ENCODE measurements at regions not wholly inside any gene's neighbourhood (a gene's known extent, or its start where the extent isn't known, plus 50 kb on each side); places are given as distances from the start of the nearest gene placed in this dataset.
A peak's percentile ranks its signal among the peaks of the same experiment; 100 is the strongest.
"Not testable (repeated sequence)": the region's sequence is repeated elsewhere in the genome, so short reads cannot be mapped to it uniquely, and the experiment has no call there.

DNA sequence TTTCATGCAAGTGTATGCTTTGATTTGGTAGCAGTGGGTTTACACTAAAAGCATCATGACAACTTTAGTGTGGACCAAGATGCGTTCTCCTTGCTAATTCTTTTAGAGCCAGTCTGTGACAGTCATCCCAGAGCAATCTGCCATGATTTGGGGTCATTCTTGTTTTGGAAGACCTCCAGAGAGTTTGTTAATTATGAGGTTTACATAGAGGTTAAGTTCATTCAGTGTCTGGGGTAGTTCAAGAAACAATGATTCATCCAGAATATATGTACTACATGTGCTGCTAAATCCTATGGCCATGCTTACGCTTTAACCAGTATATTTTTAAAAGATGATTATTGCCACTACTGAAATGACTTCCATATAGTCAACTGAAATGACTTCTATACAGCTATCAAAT lies 328.5 kb upstream of the AGA start:
- no peak for ATAC-seq

DNA sequence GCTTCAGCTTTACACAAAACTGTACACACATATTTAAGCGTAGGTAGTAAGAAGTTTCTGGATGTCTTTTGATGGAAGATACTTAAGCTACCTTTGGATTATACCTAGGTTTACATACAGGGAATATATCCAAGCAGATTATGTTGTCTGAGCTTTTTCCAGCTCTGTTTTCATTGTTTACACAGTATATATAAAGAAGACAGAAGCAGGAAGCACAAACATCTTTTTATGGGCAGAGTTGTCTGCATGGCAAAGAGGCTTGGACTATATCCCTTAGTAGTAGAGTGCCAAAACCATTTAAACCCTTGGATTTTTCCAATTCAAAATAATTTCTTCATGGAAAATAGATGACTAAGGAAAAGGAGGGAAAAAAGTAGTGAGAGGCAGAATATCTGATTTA lies 329.4 kb upstream of the AGA start:
- no peak for ATAC-seq
- intact Hi-C loops (cut with DNase I), result no loop called here
- DNase-seq (ENCODE audit: low spot score), result no peak

More for the DNA sequence above, 328.5 kb upstream of the AGA start:
- no peak for DNase-seq (ENCODE audit: low spot score)
- intact Hi-C loops (cut with DNase I), result no loop called here

DNA sequence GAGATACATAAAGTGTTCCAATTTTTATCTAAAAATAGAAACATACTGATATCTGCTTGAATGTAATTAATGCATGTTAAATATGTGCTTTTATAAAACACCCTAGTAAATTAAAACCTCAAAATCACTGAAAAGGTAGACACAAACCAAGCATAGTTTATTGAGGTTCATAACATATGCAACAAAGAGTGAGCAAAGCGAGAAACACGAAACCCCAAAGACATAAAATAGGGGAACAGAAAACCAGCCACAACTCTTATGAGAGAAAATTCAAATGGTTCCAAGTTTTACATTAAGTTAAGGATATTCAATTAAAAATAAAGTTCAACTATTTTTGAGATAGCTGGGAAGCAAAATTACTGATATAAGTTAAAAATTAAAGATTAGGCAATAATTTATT lies 336.4 kb upstream of the AGA start:
- DNase-seq (ENCODE audit: low spot score) (no peak), ATAC-seq (no peak)
- intact Hi-C loops (cut with DNase I), result no loop called here

DNA sequence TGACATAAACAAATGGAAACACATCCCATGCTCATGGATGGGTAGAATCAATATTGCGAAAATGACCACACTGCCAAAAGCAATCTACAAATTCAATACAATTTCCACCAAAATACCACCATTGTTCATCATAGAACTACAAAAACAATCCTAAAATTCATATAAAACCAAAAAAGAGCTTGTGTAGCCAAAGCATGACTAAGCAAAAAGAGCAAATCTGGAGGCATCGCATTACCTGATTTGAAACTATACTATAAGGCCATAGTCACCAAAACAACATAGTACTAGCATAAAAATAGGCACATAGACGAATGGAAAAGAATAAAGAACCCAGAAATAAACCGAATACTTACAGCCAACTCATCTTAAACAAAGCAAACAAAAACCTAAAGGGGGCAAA lies 342.8 kb upstream of the AGA start:
- no peak for ATAC-seq
- no peak for DNase-seq (ENCODE audit: low spot score)
- intact Hi-C loops (cut with DNase I), result no loop called here

DNA sequence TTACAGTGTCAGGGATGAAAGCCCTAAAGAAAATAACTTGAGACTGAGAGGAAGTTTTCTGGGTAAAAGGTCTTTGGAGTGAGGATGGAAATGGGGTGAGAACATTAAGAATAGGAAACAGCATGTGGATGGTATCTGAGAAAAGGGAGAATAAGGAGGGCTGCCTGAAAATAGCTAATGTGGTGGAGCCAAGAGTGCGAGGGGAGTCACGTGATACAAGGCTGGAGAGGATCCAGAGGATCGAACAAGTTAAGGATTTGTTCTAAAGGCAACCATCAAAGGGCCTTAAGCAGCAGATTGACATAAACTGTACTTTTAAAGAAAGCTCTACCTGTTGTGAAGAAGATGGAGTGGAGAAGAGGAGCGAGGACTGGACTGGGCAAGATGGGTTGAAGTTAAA lies 347.4 kb upstream of the AGA start:
- DNase-seq (ENCODE audit: low spot score) (no peak), ATAC-seq (no peak)
- intact Hi-C loops (cut with DNase I), result no loop called here

DNA sequence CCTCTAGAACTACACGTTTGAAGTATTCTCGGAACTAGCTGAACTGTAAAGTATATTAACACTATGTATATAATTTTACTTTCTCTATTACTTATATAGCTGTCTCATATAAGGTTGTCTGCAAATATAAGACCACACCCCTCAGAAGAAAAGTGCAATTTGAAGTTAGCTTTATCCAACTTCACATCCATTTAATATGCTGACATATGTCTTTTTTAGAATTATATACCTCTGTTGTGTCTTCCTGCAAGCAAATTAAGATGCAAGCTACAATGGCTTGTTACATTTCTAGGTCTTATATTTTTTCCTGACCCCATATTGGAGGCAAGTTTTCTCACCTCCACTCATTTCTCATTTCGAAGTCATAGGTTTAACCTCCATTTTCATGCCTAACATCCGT lies 349.0 kb upstream of the AGA start:
- DNase-seq (ENCODE audit: low spot score) (no peak), ATAC-seq (no peak)
- intact Hi-C loops (cut with DNase I), result no loop called here

DNA sequence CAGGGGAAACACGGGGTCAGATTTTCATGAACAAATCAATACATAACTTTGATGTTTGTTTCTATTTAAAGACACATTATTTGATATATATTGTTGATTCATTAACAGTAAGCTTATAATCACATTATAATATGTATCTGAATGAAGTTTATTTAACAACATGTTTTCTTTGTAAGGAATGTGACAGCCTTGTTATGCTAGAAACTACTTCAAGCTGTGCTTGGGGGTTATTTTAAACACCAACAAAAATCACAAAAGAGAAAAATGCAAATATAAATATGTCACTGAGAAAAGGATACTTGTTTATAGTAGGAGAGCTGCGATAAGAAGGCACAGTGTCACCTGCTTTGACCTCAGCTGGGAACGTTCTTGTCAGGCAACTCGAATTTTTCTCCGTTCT lies 354.6 kb upstream of the AGA start:
- DNase-seq (ENCODE audit: low spot score) (no peak), ATAC-seq (no peak)
- intact Hi-C loops (cut with DNase I), result no loop called here

DNA sequence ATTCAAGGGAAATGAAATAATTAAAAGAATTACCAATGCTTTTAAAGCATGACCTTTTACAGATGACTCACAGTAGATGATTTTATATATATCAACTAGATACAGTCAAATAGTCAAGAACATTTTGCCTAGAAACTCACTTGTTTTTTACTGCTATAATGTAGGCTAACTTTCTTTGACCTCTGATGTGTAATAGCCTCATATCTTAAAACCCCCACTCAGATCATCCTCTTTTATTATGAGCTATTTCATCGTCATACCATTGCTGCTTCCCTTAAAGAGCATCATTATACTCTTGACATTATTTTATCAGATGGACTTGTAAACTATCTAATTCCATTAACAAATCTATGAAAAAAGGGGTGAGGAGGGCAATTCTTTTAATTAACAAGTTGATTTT lies 355.9 kb upstream of the AGA start:
- ATAC-seq, result no peak

DNA sequence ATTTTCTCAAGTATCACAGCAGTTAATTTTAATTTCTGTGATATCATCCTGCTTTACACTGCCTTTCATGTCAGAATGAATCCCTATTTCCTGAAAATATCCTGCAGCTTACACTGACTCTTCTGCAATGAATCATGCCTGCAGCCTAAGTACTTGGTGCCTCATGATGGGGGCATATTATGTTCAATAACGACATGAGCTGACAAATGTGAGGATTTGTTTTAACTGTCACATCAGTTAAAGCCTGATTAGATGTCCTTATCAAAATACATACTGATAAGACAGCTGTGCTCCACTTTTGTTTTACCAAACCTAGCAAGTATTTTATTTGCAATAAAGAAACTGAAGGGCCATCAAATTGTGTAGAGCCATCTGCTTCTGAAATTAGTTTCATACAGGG lies 359.9 kb upstream of the AGA start:
- intact Hi-C loops (cut with DNase I), result no loop called here
- DNase-seq (ENCODE audit: low spot score) (no peak), ATAC-seq (no peak)

More for the DNA sequence above, 355.9 kb upstream of the AGA start:
- DNase-seq (ENCODE audit: low spot score), result no peak
- intact Hi-C loops (cut with DNase I), result no loop called here

DNA sequence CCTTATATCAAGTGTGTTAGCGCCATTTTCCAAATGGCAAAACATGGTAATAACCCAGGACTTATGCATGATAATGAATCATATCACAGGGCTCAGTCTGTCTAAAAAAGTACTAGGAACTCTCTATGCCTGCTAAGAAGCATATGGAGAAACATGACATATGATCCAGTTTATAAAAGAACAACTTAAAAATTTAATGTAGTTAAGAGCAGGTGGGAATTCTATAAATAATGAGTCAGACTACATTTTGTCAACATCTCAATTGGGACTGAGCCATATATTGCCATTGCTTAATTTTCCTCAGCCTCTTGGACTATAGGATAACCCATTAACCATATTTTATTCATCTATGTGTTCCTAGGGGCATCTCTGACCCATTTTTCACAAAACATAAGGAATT lies 360.4 kb upstream of the AGA start:
- ATAC-seq (no peak), DNase-seq (ENCODE audit: low spot score) (no peak)

DNA sequence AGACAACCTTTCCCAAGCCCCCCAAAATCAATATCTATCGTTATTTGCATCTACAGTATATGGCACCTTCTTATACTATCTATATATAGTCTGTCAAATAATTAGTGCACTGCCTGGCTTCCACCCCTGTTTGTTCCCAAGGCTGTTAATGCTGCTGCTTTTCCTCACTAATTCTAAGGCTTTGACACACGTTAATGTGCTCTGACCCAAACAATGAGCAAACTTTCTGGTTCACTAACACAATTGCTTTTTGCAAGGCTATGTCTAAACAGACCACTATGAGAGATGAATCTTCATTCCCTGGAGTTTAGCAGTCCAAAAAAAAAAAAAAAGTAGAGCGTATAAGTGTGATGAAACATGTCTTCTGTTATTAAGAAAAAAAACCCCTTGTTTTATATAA lies 360.9 kb upstream of the AGA start:
- intact Hi-C loops (cut with DNase I), result no loop called here
- no peak for DNase-seq (ENCODE audit: low spot score)
- no peak for ATAC-seq

More for the DNA sequence above, 360.4 kb upstream of the AGA start:
- intact Hi-C loops (cut with DNase I), result no loop called here

DNA sequence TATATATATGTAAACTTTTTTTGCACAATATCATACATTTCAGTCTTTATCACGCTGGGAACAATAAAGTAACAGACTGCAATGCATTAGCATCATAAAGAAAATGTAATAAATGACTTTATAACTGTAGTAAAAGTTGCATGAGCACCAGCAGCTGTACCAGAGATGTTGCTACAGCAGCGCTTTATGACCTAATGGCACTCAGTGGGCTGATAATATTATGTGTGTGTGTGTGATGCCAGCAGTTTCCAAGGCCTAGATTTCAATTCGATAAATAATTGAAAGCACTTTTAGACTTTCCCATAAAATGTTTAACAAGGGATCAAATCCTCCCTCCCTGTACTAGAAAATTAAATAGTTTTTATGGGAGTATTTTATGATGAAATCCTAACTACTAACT lies 367.6 kb upstream of the AGA start:
- intact Hi-C loops (cut with DNase I), result no loop called here
- no peak for DNase-seq (ENCODE audit: low spot score)
- no peak for ATAC-seq

DNA sequence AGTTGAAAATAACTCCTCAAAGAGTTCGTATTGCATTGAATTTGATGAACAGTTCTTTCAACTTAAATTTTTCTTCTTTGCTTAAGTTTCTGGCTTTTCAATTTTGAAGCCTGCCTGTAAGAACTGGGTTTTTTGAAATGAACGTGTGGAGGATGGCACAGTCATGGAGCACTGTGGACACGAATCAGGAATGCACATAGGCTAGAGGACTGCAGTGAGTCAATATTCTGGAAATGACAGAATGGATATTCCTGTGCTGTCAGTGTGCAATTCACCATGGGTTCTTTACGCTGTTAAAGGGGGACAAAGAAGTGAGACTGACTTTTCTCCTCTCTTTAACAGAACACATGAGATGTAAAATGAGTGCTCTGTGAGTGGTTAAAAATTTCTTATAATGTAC lies 368.0 kb upstream of the AGA start:
- no peak for ATAC-seq
- DNase-seq (ENCODE audit: low spot score), result no peak
- intact Hi-C loops (cut with DNase I), result no loop called here

DNA sequence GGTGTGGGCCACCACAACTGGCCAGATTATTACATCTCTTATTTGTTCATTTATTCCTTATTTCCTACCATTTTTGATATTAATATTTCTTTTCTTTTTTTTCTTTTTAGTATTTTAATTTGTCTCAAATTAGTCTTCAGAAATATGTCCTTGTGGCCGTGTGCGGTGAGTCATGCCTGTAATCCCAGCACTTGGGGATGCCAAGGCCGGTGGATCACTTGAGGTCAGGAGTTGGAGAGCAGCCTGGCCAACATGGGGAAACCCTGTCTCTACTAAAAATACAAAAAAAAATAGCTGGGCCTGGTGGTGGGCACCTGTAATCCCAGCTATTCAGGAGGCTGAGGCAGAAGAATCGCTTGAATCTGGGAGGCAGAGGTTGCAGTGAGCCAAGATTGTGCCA lies 376.2 kb upstream of the AGA start:
- intact Hi-C loops (cut with DNase I); ATAC-seq; DNase-seq (ENCODE audit: low spot score): not testable (repeated sequence)

DNA sequence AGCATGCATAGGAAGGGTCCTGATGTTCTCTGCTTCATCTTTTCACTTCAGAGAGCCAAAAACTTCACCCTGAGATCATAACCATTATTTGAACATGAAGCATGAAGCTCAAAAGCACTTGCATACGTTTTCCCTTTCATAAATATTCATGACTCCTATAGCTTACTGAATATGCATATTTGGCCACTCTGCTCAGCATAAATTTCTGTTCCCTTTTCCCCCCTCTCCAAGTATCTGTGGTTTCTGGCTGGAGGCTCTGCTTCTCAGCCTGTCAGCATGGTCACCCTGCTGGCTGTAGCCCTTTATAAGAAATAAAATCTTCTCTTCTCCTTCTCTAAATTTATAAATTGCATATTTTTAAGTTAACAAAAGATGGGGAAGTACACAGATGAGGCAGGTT lies 384.7 kb upstream of the AGA start:
- intact Hi-C loops (cut with DNase I), result no loop called here
- no peak for ATAC-seq

DNA sequence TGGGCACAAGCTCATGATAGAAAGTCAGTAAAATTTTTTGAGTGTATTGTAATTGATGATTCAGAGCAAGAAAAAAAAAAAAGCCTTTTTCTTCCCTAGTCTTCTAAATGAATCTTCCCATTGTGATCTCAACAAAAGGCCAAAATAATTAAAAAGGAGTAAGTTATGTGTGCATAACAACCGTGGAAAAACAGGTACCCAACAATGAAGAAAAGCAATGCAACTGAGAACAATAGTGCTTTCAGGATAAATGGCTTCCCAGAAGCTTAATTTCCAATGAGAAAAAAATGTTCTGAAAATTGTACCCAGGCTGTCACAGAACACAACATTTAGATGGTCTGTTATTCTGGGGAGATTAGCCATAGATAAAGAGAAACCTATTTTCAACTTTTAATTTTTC lies 399.0 kb upstream of the AGA start:
- intact Hi-C loops (cut with DNase I), result no loop called here
- DNase-seq (ENCODE audit: low spot score) (no peak), ATAC-seq (no peak)

More for the DNA sequence above, 384.7 kb upstream of the AGA start:
- no peak for DNase-seq (ENCODE audit: low spot score)

DNA sequence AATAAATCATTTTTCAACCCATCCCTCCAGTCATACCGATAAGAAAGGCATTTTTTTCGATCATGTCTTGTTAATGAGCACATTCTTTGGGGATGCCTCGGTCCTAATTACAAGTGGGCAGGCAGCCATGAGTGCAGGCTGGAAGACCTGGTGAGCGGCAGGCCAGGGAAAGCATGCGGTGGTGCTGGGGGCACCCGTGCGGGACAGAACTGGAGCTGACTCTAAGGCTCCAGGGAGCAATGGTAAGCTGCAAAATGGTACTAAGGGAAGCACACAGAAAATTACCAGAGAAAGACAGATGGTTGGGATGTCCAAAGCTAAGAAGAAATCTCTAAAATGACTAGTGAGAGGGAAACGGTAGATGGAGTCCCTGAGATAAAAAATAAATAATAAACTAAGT lies 411.0 kb upstream of the AGA start:
- ATAC-seq (no peak), DNase-seq (ENCODE audit: low spot score) (no peak)
- intact Hi-C loops (cut with DNase I), result no loop called here

DNA sequence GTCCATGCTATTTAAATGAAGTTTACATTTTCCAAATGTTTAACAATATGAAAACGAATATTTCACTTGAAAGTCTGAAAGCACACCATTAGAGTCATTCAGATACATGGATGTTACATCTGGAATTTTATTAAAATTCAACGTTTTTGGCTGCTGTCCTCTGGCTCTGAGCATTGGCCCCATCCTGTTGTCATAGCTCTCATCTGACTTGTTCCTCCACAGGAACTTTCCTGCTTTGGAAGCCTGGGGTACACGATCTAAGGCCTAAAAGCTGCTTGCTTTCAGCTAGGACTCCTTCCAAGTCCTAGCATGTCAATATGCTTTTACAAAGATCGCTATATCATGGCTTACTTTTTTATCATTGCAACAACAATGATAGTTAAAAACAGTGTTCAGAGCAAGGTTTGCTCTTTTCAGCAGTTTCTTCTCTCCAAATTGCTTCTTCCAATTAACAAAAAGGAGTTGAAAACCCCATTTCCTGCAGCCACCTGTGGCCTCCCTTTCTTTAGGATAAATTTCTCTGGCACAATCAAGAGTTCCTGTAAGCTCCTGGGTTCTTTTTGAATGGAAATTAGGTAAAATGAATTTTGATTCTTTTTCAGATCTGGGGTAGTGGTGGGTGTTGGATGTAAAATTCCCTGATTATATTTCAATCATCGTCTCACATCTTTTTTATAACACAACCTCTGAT lies 413.4 kb upstream of the AGA start:
- intact Hi-C loops (cut with DNase I), result no loop called here
- no peak for DNase-seq (ENCODE audit: low spot score)
- ATAC-seq, result no peak

DNA sequence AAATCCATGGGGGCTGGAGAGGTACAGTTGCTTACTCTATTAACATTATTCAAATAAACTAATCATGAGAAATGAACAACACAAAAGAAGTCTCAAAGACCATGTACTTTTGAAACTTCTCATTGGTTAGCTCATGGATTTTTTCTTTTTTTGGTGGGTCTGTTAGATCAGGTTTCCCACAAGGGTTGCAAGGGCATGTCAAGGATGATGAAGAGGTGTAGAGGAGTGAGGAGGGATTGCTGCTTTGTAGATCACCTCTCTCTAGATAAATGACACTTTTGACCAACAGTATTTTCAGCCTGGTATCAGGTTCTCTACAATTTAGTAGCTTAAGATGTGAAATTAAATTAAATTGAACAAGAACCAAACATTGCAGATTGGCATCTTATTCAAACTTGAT lies 417.9 kb upstream of the AGA start:
- DNase-seq (ENCODE audit: low spot score) (no peak), ATAC-seq (no peak)
- intact Hi-C loops (cut with DNase I), result no loop called here

DNA sequence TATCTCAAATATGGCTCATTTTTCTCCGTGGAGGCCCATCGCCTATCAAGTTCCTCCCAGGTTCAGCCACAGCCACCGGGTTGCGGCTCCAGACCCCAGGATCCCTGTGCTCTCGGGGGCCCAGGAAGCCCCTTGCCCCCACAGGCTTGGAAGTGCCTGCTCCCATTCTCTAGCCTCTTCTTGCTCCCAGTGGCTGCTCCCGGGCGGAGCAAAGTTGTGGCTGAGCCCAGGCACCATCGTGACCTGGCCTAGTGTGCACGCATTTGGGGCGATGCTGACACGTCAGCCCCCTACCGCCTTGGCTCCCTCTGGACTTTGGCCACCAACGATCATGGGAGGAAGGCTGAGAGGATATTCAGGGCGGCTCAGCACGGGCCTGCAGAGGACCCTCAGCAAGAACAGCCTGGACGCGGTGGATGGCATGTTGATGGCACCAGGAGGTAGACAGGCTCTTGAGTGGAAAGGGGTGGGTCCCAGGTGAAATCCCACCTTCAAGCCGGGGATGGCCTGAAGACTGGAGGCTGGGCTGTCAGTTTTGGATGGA lies 419.4 kb upstream of the AGA start:
- intact Hi-C loops (cut with DNase I), result no loop called here
- no peak for ATAC-seq
- DNase-seq (ENCODE audit: low spot score), result peak; percentile 56

DNA sequence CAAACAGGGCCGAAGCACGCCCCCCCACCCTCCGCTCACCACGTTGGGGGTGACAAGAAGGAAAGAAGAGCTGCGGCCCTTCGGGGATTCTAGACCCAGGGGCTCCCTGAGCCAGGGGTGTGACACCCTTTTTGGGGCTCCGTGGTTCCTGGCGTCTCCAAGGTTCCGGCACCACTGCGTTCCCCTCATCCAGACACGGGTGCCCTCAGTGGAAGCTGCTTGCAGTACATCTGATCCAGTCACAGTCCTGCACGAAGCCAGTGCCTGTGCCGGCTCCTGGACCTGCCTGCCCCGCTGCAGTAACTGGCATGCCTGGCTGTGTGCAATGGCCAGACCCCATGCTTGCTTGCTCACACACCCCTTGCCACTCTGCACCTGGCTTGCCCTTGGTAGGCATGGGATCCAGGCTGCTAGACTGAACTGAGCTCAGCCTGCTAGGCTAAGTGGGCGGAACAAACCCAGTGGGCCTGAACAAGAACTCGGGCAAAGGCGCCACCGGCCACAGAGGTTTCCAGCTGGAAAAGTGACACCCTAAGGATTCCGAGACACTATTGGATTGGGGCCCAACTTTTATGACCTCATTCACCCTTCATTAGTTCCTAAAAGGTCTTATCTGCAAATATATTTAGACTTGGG lies 420.4 kb upstream of the AGA start:
- DNase-seq (ENCODE audit: low spot score) (no peak), ATAC-seq (no peak)
- intact Hi-C loops (cut with DNase I), result no loop called here
